Dendritic cell treated with granulocyte-macrophage colony-stimulating factor and Interleukin-4, amounts not matched to agents 40 ng/mL and 50 ng/mL, for 4 days (primary cell): ENCODE measurements at regions not wholly inside any gene's neighbourhood (a gene's known extent, or its start where the extent isn't known, plus 50 kb on each side); places are given as distances from the start of the nearest gene placed in this dataset.

ENCODE experiments used
- H3K27ac Mint-ChIP-seq: one replicate; pipeline ENCODE4 v1.8.0; 2022; ENCODE audit warnings: mild to moderate bottlenecking, mixed read lengths
- H3K27me3 Mint-ChIP-seq: one replicate; pipeline ENCODE4 v1.8.0; 2022; ENCODE audit warnings: mild to moderate bottlenecking, mixed read lengths
- H3K36me3 Mint-ChIP-seq: one replicate; pipeline ENCODE4 v1.8.0; 2022; ENCODE audit warnings: low read depth, mixed read lengths
- H3K4me1 Mint-ChIP-seq: one replicate; pipeline ENCODE4 v1.8.0; 2022; ENCODE audit warnings: low read depth, mixed read lengths
- H3K4me3 Mint-ChIP-seq: one replicate; pipeline ENCODE4 v1.8.0; 2022; ENCODE audit warnings: mild to moderate bottlenecking, moderate library complexity, mixed read lengths
- H3K9me3 Mint-ChIP-seq: one replicate; pipeline ENCODE4 v1.8.0; 2022; ENCODE audit warnings: mixed read lengths
- intact Hi-C: fragments of 100-400 bp; cut with micrococcal nuclease; formaldehyde crosslinking; loops from one replicate; pipeline ENCODE4 v1.15.0; 2022

GRCh38 chr11:34756591-34756990 is 135.7 kb downstream of the EHF start:
- peaks cover 14% of the 10 kb centered on the region for H3K27me3 Mint-ChIP-seq
- peaks cover 6% of the 10 kb centered on the region for H3K4me1 Mint-ChIP-seq
- no peaks in the 10 kb centered on the region for H3K36me3 Mint-ChIP-seq
- no peak overlapping the region for H3K4me3 Mint-ChIP-seq
- H3K9me3 Mint-ChIP-seq: no peaks in the 10 kb centered on the region
- intact Hi-C loops: no loop called here
- no peak overlapping the region for H3K27ac Mint-ChIP-seq

- H3K27me3 Mint-ChIP-seq: peaks cover 17% of the 10 kb centered on the region
These were observed 134.8 kb downstream of the EHF start for GRCh38 chr11:34755671-34756070.

GRCh38 chr11:34754171-34754823 is 133.4 kb downstream of the EHF start:
- intact Hi-C loops: no loop called here
- no peak overlapping the region for H3K4me3 Mint-ChIP-seq
- peaks cover 20% of the 10 kb centered on the region for H3K27me3 Mint-ChIP-seq
- H3K9me3 Mint-ChIP-seq: no peaks in the 10 kb centered on the region
- no peak overlapping the region for H3K27ac Mint-ChIP-seq
- H3K36me3 Mint-ChIP-seq: no peaks in the 10 kb centered on the region
- peaks cover 10% of the 10 kb centered on the region for H3K4me1 Mint-ChIP-seq

More at GRCh38 chr11:34755671-34756070, 134.8 kb downstream of the EHF start:
- H3K36me3 Mint-ChIP-seq: no peaks in the 10 kb centered on the region
- H3K4me3 Mint-ChIP-seq: no peak overlapping the region
- H3K4me1 Mint-ChIP-seq: peaks cover 6% of the 10 kb centered on the region
- no peak overlapping the region for H3K27ac Mint-ChIP-seq
- H3K9me3 Mint-ChIP-seq: no peaks in the 10 kb centered on the region
- intact Hi-C loops: no loop called here

GRCh38 chr11:34750692-34751405 is 130.0 kb downstream of the EHF start:
- Mint-ChIP-seq H3K4me3 (no peak overlapping the region), H3K27me3 (peaks cover 11% of the 10 kb centered on the region), H3K9me3 (no peaks in the 10 kb centered on the region), H3K36me3 (no peaks in the 10 kb centered on the region), H3K4me1 (peaks cover 8% of the 10 kb centered on the region), H3K27ac (no peak overlapping the region)
- intact Hi-C loops: no loop called here

- Mint-ChIP-seq H3K9me3 (no peaks in the 10 kb centered on the region), H3K4me1 (peaks cover 8% of the 10 kb centered on the region), H3K36me3 (no peaks in the 10 kb centered on the region), H3K27me3 (peaks cover 11% of the 10 kb centered on the region), H3K4me3 (no peak overlapping the region), H3K27ac (no peak overlapping the region)
- intact Hi-C loops: no loop called here
These were observed 129.1 kb downstream of the EHF start for GRCh38 chr11:34749666-34750659.

- H3K9me3 Mint-ChIP-seq: no peaks in the 10 kb centered on the region
- no peak overlapping the region for H3K27ac Mint-ChIP-seq
- intact Hi-C loops: no loop called here
- peaks cover 8% of the 10 kb centered on the region for H3K4me1 Mint-ChIP-seq
- H3K4me3 Mint-ChIP-seq: no peak overlapping the region
- peaks cover 11% of the 10 kb centered on the region for H3K27me3 Mint-ChIP-seq
- no peaks in the 10 kb centered on the region for H3K36me3 Mint-ChIP-seq
These were observed 127.1 kb downstream of the EHF start for GRCh38 chr11:34748036-34748435.

GRCh38 chr11:34747251-34747650 is 126.4 kb downstream of the EHF start:
- Mint-ChIP-seq H3K9me3 (no peaks in the 10 kb centered on the region), H3K36me3 (no peaks in the 10 kb centered on the region), H3K4me3 (no peak overlapping the region), H3K27ac (no peak overlapping the region), H3K27me3 (peaks cover 11% of the 10 kb centered on the region), H3K4me1 (peaks cover 8% of the 10 kb centered on the region)
- intact Hi-C loops: no loop called here

GRCh38 chr11:34745195-34745594 is 124.3 kb downstream of the EHF start:
- Mint-ChIP-seq H3K36me3 (no peaks in the 10 kb centered on the region), H3K4me1 (peaks cover 4% of the 10 kb centered on the region), H3K27me3 (peaks cover 14% of the 10 kb centered on the region), H3K4me3 (no peak overlapping the region), H3K27ac (no peak overlapping the region), H3K9me3 (no peaks in the 10 kb centered on the region)
- intact Hi-C loops: no loop called here

GRCh38 chr11:34744511-34744910 is 123.6 kb downstream of the EHF start:
- peaks cover 12% of the 10 kb centered on the region for H3K27me3 Mint-ChIP-seq
- no peaks in the 10 kb centered on the region for H3K4me1 Mint-ChIP-seq
- intact Hi-C loops: no loop called here
- no peak overlapping the region for H3K4me3 Mint-ChIP-seq
- H3K9me3 Mint-ChIP-seq: no peaks in the 10 kb centered on the region
- H3K27ac Mint-ChIP-seq: no peak overlapping the region
- no peaks in the 10 kb centered on the region for H3K36me3 Mint-ChIP-seq

GRCh38 chr11:34738237-34738636 is 117.3 kb downstream of the EHF start:
- intact Hi-C loops: no loop called here
- no peak overlapping the region for H3K4me3 Mint-ChIP-seq
- no peaks in the 10 kb centered on the region for H3K36me3 Mint-ChIP-seq
- H3K27ac Mint-ChIP-seq: no peak overlapping the region
- peaks cover 8% of the 10 kb centered on the region for H3K9me3 Mint-ChIP-seq
- H3K4me1 Mint-ChIP-seq: no peaks in the 10 kb centered on the region
- peaks cover 25% of the 10 kb centered on the region for H3K27me3 Mint-ChIP-seq

- Mint-ChIP-seq H3K4me3 (no peak overlapping the region), H3K27ac (no peak overlapping the region), H3K4me1 (no peaks in the 10 kb centered on the region), H3K27me3 (peaks cover 16% of the 10 kb centered on the region), H3K9me3 (no peaks in the 10 kb centered on the region), H3K36me3 (no peaks in the 10 kb centered on the region)
- intact Hi-C loops: no loop called here
These were observed 111.9 kb downstream of the EHF start for GRCh38 chr11:34732831-34733230.

- H3K27ac Mint-ChIP-seq: no peak overlapping the region
- H3K36me3 Mint-ChIP-seq: no peaks in the 10 kb centered on the region
- intact Hi-C loops: no loop called here
- H3K4me3 Mint-ChIP-seq: no peak overlapping the region
- H3K4me1 Mint-ChIP-seq: no peaks in the 10 kb centered on the region
- peaks cover 15% of the 10 kb centered on the region for H3K27me3 Mint-ChIP-seq
- no peaks in the 10 kb centered on the region for H3K9me3 Mint-ChIP-seq
These were observed 110.7 kb downstream of the EHF start for GRCh38 chr11:34731603-34732002.

- no peak overlapping the region for H3K4me3 Mint-ChIP-seq
- H3K36me3 Mint-ChIP-seq: no peaks in the 10 kb centered on the region
- intact Hi-C loops: no loop called here
- H3K4me1 Mint-ChIP-seq: no peaks in the 10 kb centered on the region
- H3K27ac Mint-ChIP-seq: no peak overlapping the region
- no peaks in the 10 kb centered on the region for H3K9me3 Mint-ChIP-seq
- H3K27me3 Mint-ChIP-seq: peaks cover 12% of the 10 kb centered on the region
These were observed 109.8 kb downstream of the EHF start for GRCh38 chr11:34730544-34731295.
